Muscle layer of duodenum (tissue), 2 donors: ENCODE measurements at regions not wholly inside any gene's neighbourhood (a gene's known extent, or its start where the extent isn't known, plus 50 kb on each side); places are given as distances from the start of the nearest gene placed in this dataset.

Experiments used
- H3K27ac ChIP-seq: one replicate; pipeline ENCODE4 v1.7.0; 2013; ENCODE audit warnings: mild to moderate bottlenecking, low read length
- H3K27me3 ChIP-seq: one replicate; pipeline ENCODE4 v1.7.0; 2013; ENCODE audit warnings: low read depth, mild to moderate bottlenecking, control low read depth, low read length
- H3K36me3 ChIP-seq, 2 donors: one replicate each; pipeline ENCODE4 v1.7.0; 2013; ENCODE audit warnings: low read length in 2 of 2, control low read depth in 1 of 2, mild to moderate bottlenecking in 1 of 2; ENCODE audit not compliant: insufficient read depth in 2 of 2, control insufficient read depth in 1 of 2
- H3K4me1 ChIP-seq, 2 donors: one replicate each; pipeline ENCODE4 v1.7.0; 2013; ENCODE audit warnings: low read length in 2 of 2, mild to moderate bottlenecking in 2 of 2, control low read depth in 1 of 2, moderate library complexity in 1 of 2; ENCODE audit not compliant: insufficient read depth in 2 of 2, control insufficient read depth in 1 of 2
- H3K4me3 ChIP-seq, 2 donors: one replicate each; pipeline ENCODE4 v1.7.0; 2013; ENCODE audit warnings: low read length in 2 of 2, low read depth in 1 of 2, mild to moderate bottlenecking in 1 of 2
- H3K9me3 ChIP-seq, 2 donors: one replicate each; pipeline ENCODE4 v1.7.0; 2013; ENCODE audit warnings: low read length in 2 of 2, control low read depth in 1 of 2, mild to moderate bottlenecking in 1 of 2; ENCODE audit not compliant: control insufficient read depth in 1 of 2
- donor health status: healthy.

GRCh38 chr2:122182616-122183355 is 427.3 kb downstream of the TSN start:
- Histone ChIP-seq H3K4me1 (no peaks in the 10 kb centered on the region), H3K4me3 (no peak overlapping the region), H3K36me3 (no peaks in the 10 kb centered on the region), H3K27me3 (no peaks in the 10 kb centered on the region), H3K27ac (no peak overlapping the region), H3K9me3 (peaks cover 0 to 9% of the 10 kb centered on the region in 2 donors)

- H3K36me3 ChIP-seq: no peaks in the 10 kb centered on the region
- peaks cover 0 to 9% of the 10 kb centered on the region in 2 donors for H3K9me3 ChIP-seq
- H3K27ac ChIP-seq: no peak overlapping the region
- H3K4me3 ChIP-seq: no peak overlapping the region
- no peaks in the 10 kb centered on the region for H3K27me3 ChIP-seq
- no peaks in the 10 kb centered on the region for H3K4me1 ChIP-seq
These were observed 428.4 kb downstream of the TSN start for GRCh38 chr2:122183890-122184289.

- Histone ChIP-seq H3K27ac (no peak overlapping the region), H3K27me3 (no peaks in the 10 kb centered on the region), H3K36me3 (no peaks in the 10 kb centered on the region), H3K4me1 (no peaks in the 10 kb centered on the region), H3K9me3 (no peaks in the 10 kb centered on the region), H3K4me3 (no peak overlapping the region)
These were observed 431.3 kb downstream of the TSN start for GRCh38 chr2:122186761-122187222.

- H3K4me1 ChIP-seq: no peaks in the 10 kb centered on the region
- no peaks in the 10 kb centered on the region for H3K27me3 ChIP-seq
- no peak overlapping the region for H3K27ac ChIP-seq
- no peak overlapping the region for H3K4me3 ChIP-seq
- H3K36me3 ChIP-seq: no peaks in the 10 kb centered on the region
- H3K9me3 ChIP-seq: no peaks in the 10 kb centered on the region
These were observed 435.9 kb downstream of the TSN start for GRCh38 chr2:122191331-122191730.

GRCh38 chr2:122193622-122194021 is 438.2 kb downstream of the TSN start:
- Histone ChIP-seq H3K4me1 (no peaks in the 10 kb centered on the region), H3K27ac (no peak overlapping the region), H3K4me3 (no peak overlapping the region), H3K27me3 (no peaks in the 10 kb centered on the region), H3K9me3 (no peaks in the 10 kb centered on the region), H3K36me3 (no peaks in the 10 kb centered on the region)

GRCh38 chr2:122194546-122194945 is 439.1 kb downstream of the TSN start:
- Histone ChIP-seq H3K4me3 (no peak overlapping the region), H3K27me3 (no peaks in the 10 kb centered on the region), H3K9me3 (no peaks in the 10 kb centered on the region)

GRCh38 chr2:122203523-122203922 is 448.1 kb downstream of the TSN start:
- H3K4me3 ChIP-seq: no peak overlapping the region
- no peaks in the 10 kb centered on the region for H3K36me3 ChIP-seq
- no peaks in the 10 kb centered on the region for H3K27me3 ChIP-seq
- no peaks in the 10 kb centered on the region for H3K4me1 ChIP-seq
- H3K9me3 ChIP-seq: no peaks in the 10 kb centered on the region
- H3K27ac ChIP-seq: no peak overlapping the region

More at GRCh38 chr2:122194546-122194945, 439.1 kb downstream of the TSN start:
- H3K4me1 ChIP-seq: no peaks in the 10 kb centered on the region
- no peak overlapping the region for H3K27ac ChIP-seq
- no peaks in the 10 kb centered on the region for H3K36me3 ChIP-seq

- H3K36me3 ChIP-seq: no peaks in the 10 kb centered on the region
- H3K27me3 ChIP-seq: no peaks in the 10 kb centered on the region
- H3K27ac ChIP-seq: no peak overlapping the region
- H3K4me1 ChIP-seq: no peaks in the 10 kb centered on the region
- no peak overlapping the region for H3K4me3 ChIP-seq
- no peaks in the 10 kb centered on the region for H3K9me3 ChIP-seq
These were observed 450.2 kb downstream of the TSN start for GRCh38 chr2:122205641-122206040.

GRCh38 chr2:122206101-122206500 is 450.6 kb downstream of the TSN start:
- Histone ChIP-seq H3K36me3 (no peaks in the 10 kb centered on the region), H3K9me3 (no peaks in the 10 kb centered on the region), H3K27me3 (no peaks in the 10 kb centered on the region), H3K4me1 (no peaks in the 10 kb centered on the region), H3K4me3 (no peak overlapping the region), H3K27ac (no peak overlapping the region)

- Histone ChIP-seq H3K36me3 (no peaks in the 10 kb centered on the region), H3K27ac (no peak overlapping the region), H3K27me3 (no peaks in the 10 kb centered on the region), H3K4me3 (no peak overlapping the region), H3K9me3 (no peaks in the 10 kb centered on the region), H3K4me1 (no peaks in the 10 kb centered on the region)
These were observed 453.9 kb downstream of the TSN start for GRCh38 chr2:122209377-122209776.

- H3K36me3 ChIP-seq: no peaks in the 10 kb centered on the region
- no peak overlapping the region for H3K27ac ChIP-seq
- H3K27me3 ChIP-seq: no peaks in the 10 kb centered on the region
- no peaks in the 10 kb centered on the region for H3K4me1 ChIP-seq
- no peaks in the 10 kb centered on the region for H3K9me3 ChIP-seq
- H3K4me3 ChIP-seq: no peak overlapping the region
These were observed 454.6 kb downstream of the TSN start for GRCh38 chr2:122210065-122210464.
